ENCODE measurements at regions not wholly inside any gene's neighbourhood (a gene's known extent, or its start where the extent isn't known, plus 50 kb on each side); places are given as distances from the start of the nearest gene placed in this dataset.

GRCh38 chr13:111936267-111936925, 130.6 kb upstream of the SOX1 start:
- DNase-seq, result no peak

- no peak for DNase-seq
These were observed 129.1 kb upstream of the SOX1 start for GRCh38 chr13:111937777-111938311.

GRCh38 chr13:111938741-111939665, 127.9 kb upstream of the SOX1 start:
- DNase-seq, result no peak

- DNase-seq, result no peak
These were observed 127.2 kb upstream of the SOX1 start for GRCh38 chr13:111939666-111940278.

- no peak for DNase-seq
These were observed 126.1 kb upstream of the SOX1 start for GRCh38 chr13:111940892-111941291.

- no peak for DNase-seq
These were observed 125.0 kb upstream of the SOX1 start for GRCh38 chr13:111941845-111942447.

GRCh38 chr13:111943229-111943795, 123.6 kb upstream of the SOX1 start:
- DNase-seq, result no peak

- DNase-seq, result no peak
These were observed 122.8 kb upstream of the SOX1 start for GRCh38 chr13:111944171-111944583.

GRCh38 chr13:111945086-111945485, 121.9 kb upstream of the SOX1 start:
- DNase-seq, result no peak

- no peak for DNase-seq
These were observed 120.7 kb upstream of the SOX1 start for GRCh38 chr13:111946214-111946613.

- no peak for DNase-seq
These were observed 119.7 kb upstream of the SOX1 start for GRCh38 chr13:111947026-111947810.

GRCh38 chr13:111947876-111948275, 119.1 kb upstream of the SOX1 start:
- DNase-seq, result no peak

- no peak for DNase-seq
These were observed 118.7 kb upstream of the SOX1 start for GRCh38 chr13:111948281-111948680.

GRCh38 chr13:111948811-111949210, 118.1 kb upstream of the SOX1 start:
- no peak for DNase-seq

GRCh38 chr13:111949311-111949710, 117.6 kb upstream of the SOX1 start:
- DNase-seq, result no peak

GRCh38 chr13:111950697-111951096, 116.3 kb upstream of the SOX1 start:
- no peak for DNase-seq

- no peak for DNase-seq
These were observed 114.9 kb upstream of the SOX1 start for GRCh38 chr13:111952032-111952431.

- DNase-seq, result no peak
These were observed 114.1 kb upstream of the SOX1 start for GRCh38 chr13:111952814-111953213.

GRCh38 chr13:111953546-111954178, 113.3 kb upstream of the SOX1 start:
- DNase-seq, result no peak

GRCh38 chr13:111954661-111955411, 112.1 kb upstream of the SOX1 start:
- no peak for DNase-seq

Data from GF-D8 (cell line).